Panc1 (cell line): ENCODE measurements at regions not wholly inside any gene's neighbourhood (a gene's known extent, or its start where the extent isn't known, plus 50 kb on each side); places are given as distances from the start of the nearest gene placed in this dataset.

Experiments
- POLR2AphosphoS5 ChIP-seq: IDR thresholded peaks from 2 replicates; pipeline ENCODE4 v1.6.1; 2012; ENCODE audit warnings: mild to moderate bottlenecking, low read depth, low read length, moderate library complexity
- SIN3A ChIP-seq: IDR thresholded peaks from 2 replicates; pipeline ENCODE4 v1.6.1; 2012; ENCODE audit warnings: low read depth, mild to moderate bottlenecking, low read length, moderate library complexity, borderline replicate concordance; ENCODE audit not compliant: insufficient read depth
- TCF7L2 ChIP-seq: IDR thresholded peaks from 2 replicates; pipeline ENCODE4 v1.6.1; 2011; ENCODE audit warnings: mild to moderate bottlenecking, low read depth, low read length, inconsistent platforms
- TF ChIP-seq, protein P1 (sequence below): fragments of 450-650 bp; IDR thresholded peaks from 2 replicates; pipeline ENCODE4 v1.5.1; 2017; ENCODE audit warnings: mild to moderate bottlenecking
- TF ChIP-seq, protein P2 (sequence below), 2 experiments: IDR thresholded peaks; 2 replicates each; pipeline ENCODE4 v1.6.1; 2011 to 2012; ENCODE audit warnings: low read depth in 2 of 2, control low read depth in 1 of 2, low read length in 1 of 2, mild to moderate bottlenecking in 1 of 2, moderate library complexity in 1 of 2; ENCODE audit not compliant: insufficient read depth in 1 of 2

DNA sequence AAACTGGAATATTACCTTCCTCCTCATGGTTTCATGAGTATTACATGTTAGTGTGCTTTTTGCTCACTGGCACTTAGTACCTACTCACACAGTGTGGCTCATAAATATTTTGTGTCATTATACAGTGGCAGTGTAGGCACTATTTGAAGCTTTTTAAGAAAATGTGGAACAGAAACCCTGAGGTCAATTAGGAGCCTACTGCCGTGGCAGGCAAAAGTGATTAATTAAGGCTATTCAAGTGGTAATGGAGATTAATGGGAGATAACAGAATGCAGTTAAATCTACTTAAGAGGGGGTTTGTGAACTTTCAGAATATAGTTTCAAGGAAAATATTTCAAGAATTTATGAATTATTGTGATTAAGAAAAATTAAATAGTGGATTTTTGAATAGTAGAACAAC lies 277.6 kb downstream of the HGF start:
- TF ChIP-seq, protein P1, sequence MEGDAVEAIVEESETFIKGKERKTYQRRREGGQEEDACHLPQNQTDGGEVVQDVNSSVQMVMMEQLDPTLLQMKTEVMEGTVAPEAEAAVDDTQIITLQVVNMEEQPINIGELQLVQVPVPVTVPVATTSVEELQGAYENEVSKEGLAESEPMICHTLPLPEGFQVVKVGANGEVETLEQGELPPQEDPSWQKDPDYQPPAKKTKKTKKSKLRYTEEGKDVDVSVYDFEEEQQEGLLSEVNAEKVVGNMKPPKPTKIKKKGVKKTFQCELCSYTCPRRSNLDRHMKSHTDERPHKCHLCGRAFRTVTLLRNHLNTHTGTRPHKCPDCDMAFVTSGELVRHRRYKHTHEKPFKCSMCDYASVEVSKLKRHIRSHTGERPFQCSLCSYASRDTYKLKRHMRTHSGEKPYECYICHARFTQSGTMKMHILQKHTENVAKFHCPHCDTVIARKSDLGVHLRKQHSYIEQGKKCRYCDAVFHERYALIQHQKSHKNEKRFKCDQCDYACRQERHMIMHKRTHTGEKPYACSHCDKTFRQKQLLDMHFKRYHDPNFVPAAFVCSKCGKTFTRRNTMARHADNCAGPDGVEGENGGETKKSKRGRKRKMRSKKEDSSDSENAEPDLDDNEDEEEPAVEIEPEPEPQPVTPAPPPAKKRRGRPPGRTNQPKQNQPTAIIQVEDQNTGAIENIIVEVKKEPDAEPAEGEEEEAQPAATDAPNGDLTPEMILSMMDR, result no peak
- no peak for TF ChIP-seq POLR2AphosphoS5
- TF ChIP-seq, protein P2, sequence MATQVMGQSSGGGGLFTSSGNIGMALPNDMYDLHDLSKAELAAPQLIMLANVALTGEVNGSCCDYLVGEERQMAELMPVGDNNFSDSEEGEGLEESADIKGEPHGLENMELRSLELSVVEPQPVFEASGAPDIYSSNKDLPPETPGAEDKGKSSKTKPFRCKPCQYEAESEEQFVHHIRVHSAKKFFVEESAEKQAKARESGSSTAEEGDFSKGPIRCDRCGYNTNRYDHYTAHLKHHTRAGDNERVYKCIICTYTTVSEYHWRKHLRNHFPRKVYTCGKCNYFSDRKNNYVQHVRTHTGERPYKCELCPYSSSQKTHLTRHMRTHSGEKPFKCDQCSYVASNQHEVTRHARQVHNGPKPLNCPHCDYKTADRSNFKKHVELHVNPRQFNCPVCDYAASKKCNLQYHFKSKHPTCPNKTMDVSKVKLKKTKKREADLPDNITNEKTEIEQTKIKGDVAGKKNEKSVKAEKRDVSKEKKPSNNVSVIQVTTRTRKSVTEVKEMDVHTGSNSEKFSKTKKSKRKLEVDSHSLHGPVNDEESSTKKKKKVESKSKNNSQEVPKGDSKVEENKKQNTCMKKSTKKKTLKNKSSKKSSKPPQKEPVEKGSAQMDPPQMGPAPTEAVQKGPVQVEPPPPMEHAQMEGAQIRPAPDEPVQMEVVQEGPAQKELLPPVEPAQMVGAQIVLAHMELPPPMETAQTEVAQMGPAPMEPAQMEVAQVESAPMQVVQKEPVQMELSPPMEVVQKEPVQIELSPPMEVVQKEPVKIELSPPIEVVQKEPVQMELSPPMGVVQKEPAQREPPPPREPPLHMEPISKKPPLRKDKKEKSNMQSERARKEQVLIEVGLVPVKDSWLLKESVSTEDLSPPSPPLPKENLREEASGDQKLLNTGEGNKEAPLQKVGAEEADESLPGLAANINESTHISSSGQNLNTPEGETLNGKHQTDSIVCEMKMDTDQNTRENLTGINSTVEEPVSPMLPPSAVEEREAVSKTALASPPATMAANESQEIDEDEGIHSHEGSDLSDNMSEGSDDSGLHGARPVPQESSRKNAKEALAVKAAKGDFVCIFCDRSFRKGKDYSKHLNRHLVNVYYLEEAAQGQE (IDR thresholded peaks at IDR 0.05; ENCODE audit: insufficient read depth in 1 of 2, low read depth in 2 of 2, low read length in 1 of 2), result no peak
- TF ChIP-seq TCF7L2, result no peak
- no peak for TF ChIP-seq SIN3A
